ENCODE measurements at regions not wholly inside any gene's neighbourhood (a gene's known extent, or its start where the extent isn't known, plus 50 kb on each side); places are given as distances from the start of the nearest gene placed in this dataset.

- TF ChIP-seq POLR2A (IDR thresholded peaks at IDR 0.05) (no peak), CTCF (IDR thresholded peaks at IDR 0.05 in 4 of 5, conservative IDR thresholded peaks at IDR 0.05 in 1 of 5) (no peak)
Measured at GRCh38 chr9:95760791-95761190, 114.7 kb upstream of the ERCC6L2 start.

All from gastrocnemius medialis (tissue), 4 donors.